AG10803 (cell line): ENCODE measurements at regions not wholly inside any gene's neighbourhood (a gene's known extent, or its start where the extent isn't known, plus 50 kb on each side); places are given as distances from the start of the nearest gene placed in this dataset.

ENCODE experiments used
- DNase-seq: peaks from one replicate; pipeline ENCODE4 v3.0.0; 2010; ENCODE audit warnings: low read depth
- H3K4me3 ChIP-seq: 2 replicates; pipeline ENCODE4 v1.5.1; 2011; ENCODE audit warnings: mild to moderate bottlenecking, low read length, control low read depth
- CTCF ChIP-seq: conservative IDR thresholded peaks from 2 replicates; pipeline ENCODE4 v1.5.1; 2011; ENCODE audit warnings: mild to moderate bottlenecking, low read length, control low read depth, inconsistent platforms

DNA sequence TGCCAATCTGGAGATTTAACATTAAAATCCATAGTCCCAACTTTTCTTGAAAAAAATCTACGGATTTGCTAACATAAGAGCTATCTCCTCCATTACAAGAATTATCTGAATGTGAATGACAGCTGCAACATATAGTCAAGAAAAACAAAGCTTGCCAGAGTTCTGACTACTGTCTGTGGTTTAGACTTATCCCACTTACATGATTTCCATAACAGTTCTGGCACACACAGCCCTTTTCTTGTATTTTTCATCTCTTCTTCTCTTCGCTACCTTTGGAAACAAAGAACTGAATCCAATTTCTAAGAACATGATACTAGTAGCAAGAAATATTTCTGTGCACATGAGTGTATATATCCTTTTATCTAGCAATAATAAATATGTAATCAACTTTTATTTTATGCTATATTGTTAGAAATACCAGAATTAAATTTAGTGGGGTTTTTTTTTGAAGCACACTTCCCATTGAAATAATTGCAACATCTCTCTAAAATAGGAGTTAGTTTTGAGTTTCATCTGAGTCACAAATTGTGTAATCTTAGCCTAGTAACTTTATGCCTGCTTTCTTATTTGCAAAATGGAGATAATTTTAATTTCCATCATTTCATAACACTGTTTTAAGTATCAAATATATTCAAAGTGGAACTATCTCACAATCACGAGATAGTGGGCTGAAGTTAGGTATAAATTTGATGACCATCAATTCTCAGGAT lies 1217.6 kb downstream of the JRKL start:
- DNase-seq: no peak
- H3K4me3 ChIP-seq: no peak overlapping the region
- TF ChIP-seq CTCF: no peak

DNA sequence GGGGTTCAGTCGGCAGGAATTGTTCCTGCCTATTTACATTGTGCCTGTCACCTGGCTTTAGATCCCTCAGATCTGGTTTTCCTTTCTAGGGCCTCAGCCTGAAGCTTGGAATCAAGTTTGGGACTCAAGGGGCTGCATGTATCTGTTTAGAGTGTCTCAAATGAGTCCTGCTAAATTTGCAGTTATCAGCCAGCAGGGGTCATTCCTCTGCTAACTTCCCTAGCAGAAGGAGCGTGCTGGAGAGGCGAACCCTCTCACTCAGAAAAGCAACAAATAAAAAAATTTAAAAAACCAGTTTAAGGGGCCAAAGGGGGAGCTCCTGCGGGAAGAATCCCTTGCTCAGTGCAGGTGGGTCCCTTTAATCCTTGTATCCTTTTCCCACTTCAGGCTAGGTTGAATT lies 1220.2 kb downstream of the JRKL start:
- H3K4me3 ChIP-seq: no peak overlapping the region
- TF ChIP-seq CTCF: no peak
- DNase-seq: no peak

GRCh38 chr11:97610854-97611253 lies 1221.0 kb downstream of the JRKL start:
- DNase-seq: no peak
- no peak for TF ChIP-seq CTCF
- no peak overlapping the region for H3K4me3 ChIP-seq

- H3K4me3 ChIP-seq: no peak overlapping the region
- DNase-seq: no peak
- TF ChIP-seq CTCF: no peak
Observed at GRCh38 chr11:97611345-97611744, 1221.5 kb downstream of the JRKL start.

DNA sequence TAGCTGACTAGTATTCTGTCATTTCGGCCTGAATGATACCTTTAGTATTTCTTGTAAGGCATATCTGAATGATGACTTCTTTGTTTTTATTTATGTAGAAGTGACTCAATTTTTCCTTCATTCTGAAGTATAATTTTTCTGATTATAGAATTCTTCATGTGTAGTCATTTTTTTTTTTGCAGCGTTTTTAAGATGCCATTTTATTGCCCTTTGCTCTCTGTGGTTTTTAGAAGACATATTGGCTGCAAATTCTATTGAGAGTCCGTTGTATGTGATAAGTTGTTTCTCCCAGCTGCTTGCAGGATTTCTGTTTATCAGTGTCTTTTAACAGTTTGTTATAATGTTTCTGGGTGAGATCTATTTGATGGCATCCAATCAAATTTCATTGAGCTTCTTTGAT lies 1224.8 kb downstream of the JRKL start:
- DNase-seq: no peak
- no peak for TF ChIP-seq CTCF
- no peak overlapping the region for H3K4me3 ChIP-seq

- no peak for DNase-seq
- H3K4me3 ChIP-seq: no peak overlapping the region
- no peak for TF ChIP-seq CTCF
Observed at GRCh38 chr11:97615546-97615945, 1225.7 kb downstream of the JRKL start.

DNA sequence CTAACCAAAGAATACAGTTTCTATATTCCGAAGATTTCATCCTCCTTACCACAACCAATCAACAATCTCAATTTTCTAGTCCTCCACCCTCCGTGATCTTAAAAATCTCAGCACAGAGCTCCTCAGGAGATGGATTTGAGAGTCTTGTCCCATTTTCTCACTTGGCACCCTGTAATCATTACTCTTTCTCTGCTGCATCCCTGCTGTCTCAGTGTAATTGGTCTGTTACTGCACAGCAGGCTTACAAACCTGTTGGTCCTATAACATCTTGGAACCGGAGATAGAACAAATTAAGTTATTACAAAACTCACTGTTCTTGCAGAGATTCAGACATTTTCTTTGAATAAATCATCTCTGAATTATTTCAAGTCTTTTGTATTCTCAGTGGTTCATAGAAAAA lies 1227.2 kb downstream of the JRKL start:
- no peak for TF ChIP-seq CTCF
- no peak overlapping the region for H3K4me3 ChIP-seq
- no peak for DNase-seq
